K562 (cell line): ENCODE measurements at regions not wholly inside any gene's neighbourhood (a gene's known extent, or its start where the extent isn't known, plus 50 kb on each side); places are given as distances from the start of the nearest gene placed in this dataset.

ENCODE experiments used
- ATAC-seq: fragments of 200-7000 bp; cut with Tn5 transposase; 3 replicates; pipeline ENCODE4 v1.9.1; 2020; ENCODE audit warnings: moderate library complexity
- BruUV-seq: library from RNA; stranded (reverse); fragments of 400-500 nt; replicated peaks from 2 replicates; lab custom pipeline; 2021; lab: Mats Ljungman, UMichigan
- CTCF ChIA-PET: fragments of 300-600 bp; formaldehyde crosslinking; extraction: SDS; loops from one replicate; lab custom pipeline; 2021; ENCODE audit warnings: low intra/inter-chr PET ratio; lab: Yijun Ruan, JAX
- POLR2A ChIA-PET: fragments of 300-600, 350-650 bp; sonication (Branson Sonifier 250); formaldehyde crosslinking; extraction: SDS; loops from one replicate; lab custom pipeline; 2021; ENCODE audit warnings: antibody characterized with exemption, inconsistent platforms; lab: Yijun Ruan, JAX
- DNase-seq, 4 experiments: peaks; one replicate each; pipeline versions ENCODE4 v3.0.0 to v3.0.0-alpha.2; 2011 to 2018; ENCODE audit warnings: low spot score in 3 of 4, mixed read lengths in 3 of 4; ENCODE audit errors: extremely low read depth in 1 of 4
- FAIRE-seq: peaks from 2 replicates; lab custom pipeline; 2011; peaks lifted over from hg19 to GRCh38; lab: Jason Lieb, UNC
- H2AFZ ChIP-seq: 2 replicates; pipeline ENCODE4 v1.6.0; 2011; ENCODE audit warnings: low read depth, low read length, control low read depth, inconsistent platforms
- H3K27ac ChIP-seq: fragments of 200-600 bp; 3 replicates; pipeline ENCODE4 v1.8.0; 2011; ENCODE audit warnings: low read depth, mild to moderate bottlenecking, control low read depth, inconsistent platforms, low read length, moderate library complexity, mixed read lengths; ENCODE audit errors: extremely low read depth
- H3K27me3 ChIP-seq, 2 experiments: fragments of 300-600 bp in 1 of 2; 2 replicates in 1 of 2; 3 replicates in 1 of 2; pipeline versions ENCODE4 v1.6.0 to v1.8.0; 2011; ENCODE audit warnings: inconsistent platforms in 2 of 2, low read length in 2 of 2, mild to moderate bottlenecking in 1 of 2, mixed read lengths in 1 of 2, moderate library complexity in 1 of 2; ENCODE audit not compliant: control insufficient read depth in 2 of 2, insufficient read depth in 2 of 2
- H3K36me3 ChIP-seq: fragments of 300-600 bp; 3 replicates; pipeline ENCODE4 v1.8.0; 2011; ENCODE audit warnings: mild to moderate bottlenecking, low read length, inconsistent platforms; ENCODE audit not compliant: control insufficient read depth, insufficient read depth
- H3K4me1 ChIP-seq, 2 experiments: fragments of 200-600 bp in 1 of 2; replicated peaks in 1 of 2; 2 replicates in 1 of 2; 3 replicates in 1 of 2; pipeline versions ENCODE4 v1.5.1 to v1.8.0; 2011; ENCODE audit warnings: inconsistent platforms in 2 of 2, low read length in 2 of 2, mild to moderate bottlenecking in 1 of 2, mixed read lengths in 1 of 2, moderate library complexity in 1 of 2; ENCODE audit not compliant: control insufficient read depth in 2 of 2, insufficient read depth in 2 of 2
- H3K4me2 ChIP-seq: 2 replicates; pipeline ENCODE4 v1.6.1; 2011; ENCODE audit warnings: low read length, control low read depth, inconsistent platforms, mixed read lengths; ENCODE audit not compliant: insufficient read depth
- H3K4me3 ChIP-seq: fragments of 200-600 bp; sonication (generic), shearing (Covaris generic); 2 replicates; pipeline ENCODE4 v1.5.1; 2016; ENCODE audit warnings: control low read depth, inconsistent platforms
- H3K79me2 ChIP-seq: fragments of 200-600 bp; 3 replicates; pipeline ENCODE4 v1.8.0; 2011; ENCODE audit warnings: low read length, inconsistent platforms; ENCODE audit not compliant: control insufficient read depth, insufficient read depth
- H3K9ac ChIP-seq, 2 experiments: 2 replicates each; pipeline versions ENCODE4 v1.6.0 to v1.6.1; 2011; ENCODE audit warnings: low read depth in 2 of 2, low read length in 2 of 2, control low read depth in 1 of 2, inconsistent platforms in 1 of 2, mild to moderate bottlenecking in 1 of 2, mixed read lengths in 1 of 2; ENCODE audit not compliant: insufficient read depth in 1 of 2
- H3K9me1 ChIP-seq: one replicate; pipeline ENCODE4 v1.6.0; 2011; ENCODE audit warnings: inconsistent platforms, mild to moderate bottlenecking, low read length, moderate library complexity; ENCODE audit not compliant: control insufficient read depth, insufficient read depth
- H3K9me3 ChIP-seq: replicated peaks from 2 replicates; pipeline ENCODE4 v1.5.1; 2011; ENCODE audit warnings: low read depth, low read length, inconsistent platforms; ENCODE audit not compliant: control insufficient read depth, insufficient read depth
- H4K20me1 ChIP-seq: replicated peaks from 2 replicates; pipeline ENCODE4 v1.6.1; 2011; ENCODE audit warnings: low read length, inconsistent platforms, mixed read lengths; ENCODE audit not compliant: control insufficient read depth, insufficient read depth
- ARID1B ChIP-seq: fragments of 450-650 bp; IDR thresholded peaks from 2 replicates; pipeline ENCODE4 v1.6.1; 2016; ENCODE audit warnings: antibody characterized with exemption, mild to moderate bottlenecking, inconsistent platforms
- BRD4 ChIP-seq: fragments of 200-600 bp; sonication (generic); IDR thresholded peaks from 2 replicates; pipeline ENCODE4 v1.6.1; 2017; ENCODE audit warnings: inconsistent platforms
- ESRRB ChIP-seq: fragments of 250-450 bp; sonication (Bioruptor Pico); IDR thresholded peaks from 2 replicates; pipeline ENCODE4 v1.5.0; 2020; ENCODE audit warnings: mild to moderate bottlenecking, moderate library complexity, borderline replicate concordance
- GATA2 ChIP-seq: sonication (generic); formaldehyde crosslinking; IDR thresholded peaks from 2 replicates; pipeline ENCODE4 v1.4.0; 2020; ENCODE audit warnings: mild to moderate bottlenecking, missing genetic modification reagents
- HMGN3 ChIP-seq: IDR thresholded peaks from 2 replicates; pipeline ENCODE4 v1.6.1; 2011; ENCODE audit warnings: borderline replicate concordance, low read depth, mild to moderate bottlenecking, mixed read lengths, low read length; ENCODE audit not compliant: insufficient read length; ENCODE audit errors: extremely low read depth
- HNRNPL ChIP-seq: fragments of 200-400 bp; formaldehyde crosslinking; IDR thresholded peaks from 2 replicates; pipeline ENCODE4 v1.6.1; 2017; ENCODE audit warnings: low read depth, mild to moderate bottlenecking, low read length
- PHTF2 ChIP-seq: fragments of 250-450 bp; sonication (Bioruptor Pico); IDR thresholded peaks from 2 replicates; pipeline ENCODE4 v1.5.0; 2021; ENCODE audit warnings: mild to moderate bottlenecking
- RFX7 ChIP-seq: fragments of 250-450 bp; sonication (Bioruptor Pico); IDR thresholded peaks from 2 replicates; pipeline ENCODE4 v1.5.1; 2021; ENCODE audit warnings: mild to moderate bottlenecking
- TCF7 ChIP-seq: sonication (generic); IDR thresholded peaks from 2 replicates; pipeline ENCODE4 v1.6.1; 2016; ENCODE audit warnings: antibody characterized with exemption, borderline replicate concordance
- TRIM24 ChIP-seq, 2 experiments: fragments of 450-650 bp; IDR thresholded peaks; 2 replicates each; pipeline ENCODE4 v1.6.1; 2016
- TRIM28 ChIP-seq: fragments of 450-650 bp; IDR thresholded peaks from 2 replicates; pipeline ENCODE4 v1.6.1; 2017
- ZNF12 ChIP-seq: sonication (generic); formaldehyde crosslinking; IDR thresholded peaks from 2 replicates; pipeline ENCODE4 v1.4.0; 2020; ENCODE audit warnings: mild to moderate bottlenecking, missing genetic modification reagents
- ZNF146 ChIP-seq: IDR thresholded peaks from one replicate; pipeline ENCODE4 v1.6.1; 2018; ENCODE audit warnings: missing compliant biosample characterization; ENCODE audit not compliant: unreplicated experiment
- WGBS: fragments of 100-300 bp; shearing (Covaris generic); methylation state at CpG from one replicate; pipeline ENCODE4 v1.1.6; 2016; ENCODE audit warnings: low coverage, mixed read lengths; ENCODE audit not compliant: insufficient coverage; ENCODE audit errors: missing lambda C conversion rate; 5-methylcytosine and 5-hydroxymethylcytosine counted together
- in situ Hi-C: fragments of 300-500 bp; cut with MboI; formaldehyde crosslinking; loops from 4 replicates; pipeline ENCODE4 v1.15.0; 2018; ENCODE audit warnings: inconsistent platforms, mixed read lengths
- intact Hi-C: fragments of 100-400 bp; cut with micrococcal nuclease; formaldehyde crosslinking; loops from 2 replicates; pipeline ENCODE4 v1.14.2; 2022
- TF ChIP-seq, protein P1 (sequence below): sonication (generic); formaldehyde crosslinking; IDR thresholded peaks from 2 replicates; pipeline ENCODE4 v1.8.1; 2023; ENCODE audit warnings: mild to moderate bottlenecking, missing genetic modification reagents
- TF ChIP-seq, protein P2 (sequence below): sonication (generic); formaldehyde crosslinking; IDR thresholded peaks from 2 replicates; pipeline ENCODE4 v1.8.0; 2022; ENCODE audit warnings: mild to moderate bottlenecking, missing genetic modification reagents

DNA sequence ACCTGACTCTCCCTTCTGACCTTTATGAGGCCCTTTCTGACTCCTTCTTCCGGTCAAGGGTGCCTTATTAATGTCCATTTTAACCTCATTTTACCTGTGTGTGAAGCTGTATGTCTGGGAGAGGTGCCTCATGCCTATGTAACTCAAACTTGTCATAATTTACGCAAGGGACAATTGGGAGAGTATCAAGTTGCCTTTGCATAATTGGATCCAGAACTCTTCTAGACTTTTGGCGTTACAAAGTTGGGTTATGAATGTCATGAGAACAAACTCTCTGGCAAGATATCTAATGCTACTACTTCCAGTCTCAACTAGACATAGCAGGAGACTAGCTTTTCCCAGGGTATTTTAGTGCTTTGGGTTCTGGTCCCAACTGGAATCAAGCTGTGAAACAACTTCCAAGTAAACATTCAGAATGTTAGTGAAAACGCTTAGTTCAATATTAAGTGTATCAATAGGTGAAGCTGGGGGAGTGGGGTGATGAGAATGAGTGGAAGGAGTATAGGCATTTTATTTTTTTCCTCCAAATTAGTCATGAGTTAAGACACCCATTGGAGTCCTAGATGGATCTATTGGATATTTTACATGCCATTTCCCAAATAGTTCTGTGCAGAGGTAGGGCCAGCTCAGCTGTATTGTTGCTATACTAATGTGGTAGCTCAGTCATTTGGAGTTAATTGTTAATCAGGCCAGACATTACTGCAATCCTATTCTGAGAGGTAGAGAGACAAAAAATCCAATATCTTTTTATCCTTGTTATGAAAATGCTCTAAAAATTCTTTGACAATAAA, 159.9 kb downstream of the TFAP2B start:
- Histone ChIP-seq H3K9ac (no peak overlapping the region), H2AFZ (peak overlapping the region; percentile 75), H3K4me1 (peaks cover 0 to 21% of the 10 kb centered on the region in 2 experiments; a peak in 2 of 5 replicates), H3K9me1 (no peaks in the 10 kb centered on the region), H3K27ac (no peak overlapping the region), H3K4me2 (no peak overlapping the region), H3K36me3 (no peaks in the 10 kb centered on the region), H4K20me1 (no peaks in the 10 kb centered on the region), H3K79me2 (no peaks in the 10 kb centered on the region), H3K9me3 (no peaks in the 10 kb centered on the region), H3K27me3 (no peaks in the 10 kb centered on the region), H3K4me3 (no peak overlapping the region)
- ATAC-seq (no peak; the same call in 2 of the 3 replicates), FAIRE-seq (no peak), DNase-seq (no peak)
- ChIA-PET CTCF (no interaction called here), POLR2A (interaction anchor here (1.8 kb wide), 2 partner anchors 12 to 21 kb away, joined by 4 to 7 read pairs; no protein-coding TSS in a partner anchor)
- intact Hi-C loops (no loop called here), in situ Hi-C loops (no loop called here)
- TF ChIP-seq ZNF12 (CRISPR knock-in tag) (no peak), GATA2 (CRISPR knock-in tag) (0 out of 2 replicates have a peak, but pooled peaks have one; percentile 13)
- BruUV-seq = no TSS peak
- WGBS = 43% methylated on average over 4 of the region's 4 CpGs

DNA sequence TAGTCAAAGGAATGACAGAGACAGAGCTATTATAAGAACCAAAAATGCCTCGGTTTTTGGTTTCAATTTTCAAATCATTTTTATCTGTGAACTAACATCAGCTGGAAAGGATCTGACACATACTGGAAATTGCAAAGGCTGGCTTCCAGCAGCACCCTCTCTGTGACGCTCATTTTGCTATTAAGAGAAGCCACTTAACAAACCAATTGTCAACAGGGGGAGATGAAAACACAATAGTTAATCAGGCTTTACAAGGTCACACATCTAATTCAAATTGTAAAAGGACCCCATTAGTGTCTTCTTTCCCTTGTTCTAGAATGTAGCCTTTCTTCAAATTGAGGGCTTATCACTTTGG, 160.5 kb downstream of the TFAP2B start:
- in situ Hi-C loops = no loop called here
- H2AFZ ChIP-seq = peak overlapping the region; percentile 68
- WGBS = 51% methylated on average over 2 of the region's 2 CpGs
- peaks cover 0 to 18% of the 10 kb centered on the region in 2 experiments; a peak in 3 of 5 replicates for H3K4me1 ChIP-seq
- H3K4me3 ChIP-seq = no peak overlapping the region
- no peaks in the 10 kb centered on the region for H3K9me1 ChIP-seq
- no peak overlapping the region for H3K4me2 ChIP-seq
- no peaks in the 10 kb centered on the region for H3K27me3 ChIP-seq
- no peak overlapping the region for H3K27ac ChIP-seq
- no peak overlapping the region for H3K9ac ChIP-seq
- no peak for DNase-seq
- H3K36me3 ChIP-seq = no peaks in the 10 kb centered on the region
- no peaks in the 10 kb centered on the region for H3K79me2 ChIP-seq
- no peaks in the 10 kb centered on the region for H4K20me1 ChIP-seq
- BruUV-seq = no TSS peak
- ChIA-PET POLR2A (interaction anchor here (1.8 kb wide), 2 partner anchors 12 to 21 kb away, joined by 4 to 7 read pairs; no protein-coding TSS in a partner anchor), CTCF (no interaction called here)
- ATAC-seq = no peak
- intact Hi-C loops = no loop called here
- no peaks in the 10 kb centered on the region for H3K9me3 ChIP-seq
- FAIRE-seq = no peak
- TF ChIP-seq, protein P1, sequence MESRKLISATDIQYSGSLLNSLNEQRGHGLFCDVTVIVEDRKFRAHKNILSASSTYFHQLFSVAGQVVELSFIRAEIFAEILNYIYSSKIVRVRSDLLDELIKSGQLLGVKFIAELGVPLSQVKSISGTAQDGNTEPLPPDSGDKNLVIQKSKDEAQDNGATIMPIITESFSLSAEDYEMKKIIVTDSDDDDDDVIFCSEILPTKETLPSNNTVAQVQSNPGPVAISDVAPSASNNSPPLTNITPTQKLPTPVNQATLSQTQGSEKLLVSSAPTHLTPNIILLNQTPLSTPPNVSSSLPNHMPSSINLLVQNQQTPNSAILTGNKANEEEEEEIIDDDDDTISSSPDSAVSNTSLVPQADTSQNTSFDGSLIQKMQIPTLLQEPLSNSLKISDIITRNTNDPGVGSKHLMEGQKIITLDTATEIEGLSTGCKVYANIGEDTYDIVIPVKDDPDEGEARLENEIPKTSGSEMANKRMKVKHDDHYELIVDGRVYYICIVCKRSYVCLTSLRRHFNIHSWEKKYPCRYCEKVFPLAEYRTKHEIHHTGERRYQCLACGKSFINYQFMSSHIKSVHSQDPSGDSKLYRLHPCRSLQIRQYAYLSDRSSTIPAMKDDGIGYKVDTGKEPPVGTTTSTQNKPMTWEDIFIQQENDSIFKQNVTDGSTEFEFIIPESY (CRISPR knock-in tag) = no peak
- TF ChIP-seq BRD4 = no peak
- no peak for TF ChIP-seq PHTF2 (CRISPR knock-in tag)
- no peak for TF ChIP-seq RFX7
- TF ChIP-seq HMGN3 = no peak
- TF ChIP-seq, protein P2, sequence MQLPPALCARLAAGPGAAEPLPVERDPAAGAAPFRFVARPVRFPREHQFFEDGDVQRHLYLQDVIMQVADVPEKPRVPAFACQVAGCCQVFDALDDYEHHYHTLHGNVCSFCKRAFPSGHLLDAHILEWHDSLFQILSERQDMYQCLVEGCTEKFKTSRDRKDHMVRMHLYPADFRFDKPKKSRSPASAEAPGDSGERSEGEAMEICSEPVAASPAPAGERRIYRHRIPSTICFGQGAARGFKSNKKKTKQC (CRISPR knock-in tag) = no peak
- TF ChIP-seq HNRNPL = no peak
- TF ChIP-seq TRIM24 (IDR thresholded peaks at IDR 0.05) = no peak
- TF ChIP-seq TRIM28 = no peak
- TF ChIP-seq ESRRB (CRISPR knock-in tag) = no peak
- TF ChIP-seq TCF7 = no peak
- no peak for TF ChIP-seq ZNF146 (CRISPR knock-in tag)
- no peak for TF ChIP-seq ARID1B
